Fibroblast of lung (primary cell): ENCODE measurements at regions not wholly inside any gene's neighbourhood (a gene's known extent, or its start where the extent isn't known, plus 50 kb on each side); places are given as distances from the start of the nearest gene placed in this dataset.

ENCODE experiments used
- DNase-seq, 2 donors: peaks; one replicate each; pipeline versions ENCODE4 v3.0.0 to v3.0.0-alpha.2; 2010; ENCODE audit warnings: low read depth in 2 of 2
- H2AFZ ChIP-seq: 2 replicates; pipeline ENCODE4 v1.5.1; 2012; ENCODE audit warnings: low read length, control low read depth, inconsistent platforms
- H3K27ac ChIP-seq: 2 replicates; pipeline ENCODE4 v1.5.1; 2011; ENCODE audit warnings: low read length, control low read depth; ENCODE audit not compliant: insufficient read depth
- H3K27me3 ChIP-seq: 2 replicates; pipeline ENCODE4 v1.5.1; 2011; ENCODE audit warnings: mild to moderate bottlenecking, low read length; ENCODE audit not compliant: control insufficient read depth, insufficient read depth
- H3K36me3 ChIP-seq: 2 replicates; pipeline ENCODE4 v1.5.1; 2011; ENCODE audit warnings: low read length; ENCODE audit not compliant: control insufficient read depth, insufficient read depth
- H3K4me1 ChIP-seq: 2 replicates; pipeline ENCODE4 v1.5.1; 2011; ENCODE audit warnings: low read length; ENCODE audit not compliant: control insufficient read depth, insufficient read depth; ENCODE audit errors: extremely low read depth
- H3K4me2 ChIP-seq: 2 replicates; pipeline ENCODE4 v1.5.1; 2011; ENCODE audit warnings: low read length, control low read depth; ENCODE audit not compliant: insufficient read depth; ENCODE audit errors: extremely low read depth
- H3K4me3 ChIP-seq, 4 experiments: fragments of 200-600 bp in 1 of 4; sonication (generic) in 1 of 4; replicated peaks in 1 of 4; 2 replicates each; pipeline ENCODE4 v1.5.1; 2011 to 2016; ENCODE audit warnings: low read length in 4 of 4, low read depth in 3 of 4, mild to moderate bottlenecking in 3 of 4, control low read depth in 2 of 4, inconsistent platforms in 1 of 4, mixed read lengths in 1 of 4; ENCODE audit not compliant: insufficient read depth in 1 of 4; ENCODE audit errors: control extremely low read depth in 1 of 4
- H3K79me2 ChIP-seq: 2 replicates; pipeline ENCODE4 v1.5.1; 2012; ENCODE audit warnings: mild to moderate bottlenecking, low read length, inconsistent platforms; ENCODE audit not compliant: control insufficient read depth, insufficient read depth
- H3K9ac ChIP-seq: 2 replicates; pipeline ENCODE4 v1.5.1; 2011; ENCODE audit warnings: mild to moderate bottlenecking, low read length, control low read depth; ENCODE audit not compliant: insufficient read depth
- H3K9me3 ChIP-seq: 2 replicates; pipeline ENCODE4 v1.5.1; 2012; ENCODE audit warnings: low read depth, low read length; ENCODE audit not compliant: control insufficient read depth, insufficient read depth
- H4K20me1 ChIP-seq: 2 replicates; pipeline ENCODE4 v1.5.1; 2011; ENCODE audit warnings: low read length; ENCODE audit not compliant: control insufficient read depth, insufficient read depth; ENCODE audit errors: extremely low read depth
- CTCF ChIP-seq, 2 donors: IDR thresholded peaks in 1 of 2; conservative IDR thresholded peaks in 1 of 2; 1 replicate in 1 of 2; 2 replicates in 1 of 2; pipeline ENCODE4 v1.5.1; 2011 to 2012; ENCODE audit warnings: low read length in 2 of 2, control low read depth in 1 of 2, inconsistent platforms in 1 of 2, low read depth in 1 of 2, mild to moderate bottlenecking in 1 of 2
- EZH2 ChIP-seq: IDR thresholded peaks from 2 replicates; pipeline ENCODE4 v1.5.1; 2012; ENCODE audit warnings: low read length, control low read depth, mild to moderate bottlenecking; ENCODE audit errors: missing control alignments

GRCh38 chr3:775178-775880, 317.5 kb upstream of the CNTN6 start:
- Histone ChIP-seq H3K9me3 (no peaks in the 10 kb centered on the region), H3K4me3 (no peak overlapping the region), H3K27ac (no peak overlapping the region), H3K36me3 (no peaks in the 10 kb centered on the region), H4K20me1 (no peaks in the 10 kb centered on the region), H2AFZ (no peak overlapping the region), H3K4me2 (no peak overlapping the region), H3K27me3 (no peaks in the 10 kb centered on the region), H3K4me1 (no peaks in the 10 kb centered on the region), H3K9ac (no peak overlapping the region), H3K79me2 (no peaks in the 10 kb centered on the region)
- no peak for TF ChIP-seq EZH2
- TF ChIP-seq CTCF (conservative IDR thresholded peaks at IDR 0.05 in 1 of 2, IDR thresholded peaks at IDR 0.05 in 1 of 2; ENCODE audit: low read depth in 1 of 2, low read length in 2 of 2): no peak
- no peak for DNase-seq

GRCh38 chr3:780505-780904, 312.3 kb upstream of the CNTN6 start:
- Histone ChIP-seq H3K27ac (no peak overlapping the region), H3K36me3 (no peaks in the 10 kb centered on the region), H4K20me1 (no peaks in the 10 kb centered on the region), H3K4me1 (no peaks in the 10 kb centered on the region), H3K79me2 (no peaks in the 10 kb centered on the region), H3K9ac (no peak overlapping the region), H3K9me3 (no peaks in the 10 kb centered on the region), H2AFZ (no peak overlapping the region), H3K4me2 (no peak overlapping the region), H3K27me3 (no peaks in the 10 kb centered on the region), H3K4me3 (no peak overlapping the region)
- TF ChIP-seq EZH2: no peak
- no peak for TF ChIP-seq CTCF (conservative IDR thresholded peaks at IDR 0.05 in 1 of 2, IDR thresholded peaks at IDR 0.05 in 1 of 2; ENCODE audit: low read depth in 1 of 2, low read length in 2 of 2)
- DNase-seq: no peak

GRCh38 chr3:791442-791841, 301.4 kb upstream of the CNTN6 start:
- DNase-seq: no peak
- H3K4me2 ChIP-seq: no peak overlapping the region
- no peak overlapping the region for H3K9ac ChIP-seq
- no peak overlapping the region for H3K4me3 ChIP-seq
- no peaks in the 10 kb centered on the region for H4K20me1 ChIP-seq
- no peaks in the 10 kb centered on the region for H3K36me3 ChIP-seq
- H3K79me2 ChIP-seq: no peaks in the 10 kb centered on the region
- H3K27ac ChIP-seq: no peak overlapping the region
- no peaks in the 10 kb centered on the region for H3K4me1 ChIP-seq
- H3K27me3 ChIP-seq: no peaks in the 10 kb centered on the region
- H3K9me3 ChIP-seq: no peaks in the 10 kb centered on the region
- H2AFZ ChIP-seq: no peak overlapping the region
- TF ChIP-seq CTCF (conservative IDR thresholded peaks at IDR 0.05 in 1 of 2, IDR thresholded peaks at IDR 0.05 in 1 of 2; ENCODE audit: low read depth in 1 of 2, low read length in 2 of 2) (no peak), EZH2 (no peak)
